Stimulated activated CD8-positive, alpha-beta memory T cell treated with anti-CD3 and anti-CD28 coated beads, Interleukin-7, amount 100 ng/mL, for 48 hours (primary cell): ENCODE measurements at regions not wholly inside any gene's neighbourhood (a gene's known extent, or its start where the extent isn't known, plus 50 kb on each side); places are given as distances from the start of the nearest gene placed in this dataset.
"Not testable (repeated sequence)": the region's sequence is repeated elsewhere in the genome, so short reads cannot be mapped to it uniquely, and the experiment has no call there.

Source experiments
- DNase-seq, 2 donors: peaks; one replicate each; pipeline ENCODE4 v3.0.0-alpha.2; 2020; ENCODE audit warnings: low read depth in 1 of 2; ENCODE audit errors: extremely low read depth in 1 of 2

GRCh38 chr2:240369335-240369734 is 66.1 kb upstream of the GPC1 start:
- no peak for DNase-seq

GRCh38 chr2:240369801-240370585 is 65.5 kb upstream of the GPC1 start:
- no peak for DNase-seq

GRCh38 chr2:240371129-240372000 is 64.1 kb upstream of the GPC1 start:
- no peak for DNase-seq

- no peak for DNase-seq
Observed at GRCh38 chr2:240372101-240372500, 63.4 kb upstream of the GPC1 start.

- DNase-seq: no peak
Observed at GRCh38 chr2:240373289-240373885, 62.1 kb upstream of the GPC1 start.

GRCh38 chr2:240374085-240374907 is 61.2 kb upstream of the GPC1 start:
- DNase-seq: no peak

- no peak for DNase-seq
Observed at GRCh38 chr2:240375024-240375645, 60.3 kb upstream of the GPC1 start.

GRCh38 chr2:240376739-240377138 is 58.7 kb upstream of the GPC1 start:
- DNase-seq: no peak

GRCh38 chr2:240377366-240377765 is 58.1 kb upstream of the GPC1 start:
- DNase-seq: no peak

- no peak for DNase-seq
Observed at GRCh38 chr2:240379089-240379636, 56.3 kb upstream of the GPC1 start.

- DNase-seq: no peak
Observed at GRCh38 chr2:240383099-240383758, 52.2 kb upstream of the GPC1 start.

- DNase-seq: no peak
Observed at GRCh38 chr2:240383871-240384700, 51.4 kb upstream of the GPC1 start.

- no peak for DNase-seq
Observed at GRCh38 chr2:240384711-240385450, 50.6 kb upstream of the GPC1 start.

GRCh38 chr2:240385451-240386161 is 49.9 kb upstream of the GPC1 start:
- DNase-seq: not testable (repeated sequence)
